ENCODE measurements at regions not wholly inside any gene's neighbourhood (a gene's known extent, or its start where the extent isn't known, plus 50 kb on each side); places are given as distances from the start of the nearest gene placed in this dataset.
A peak's percentile ranks its signal among the peaks of the same experiment; 100 is the strongest.

GRCh38 chr21:39124681-39125251 lies 58.5 kb downstream of the PSMG1 start:
- no peaks in the 10 kb centered on the region for H3K27me3 ChIP-seq (replicated peaks; ENCODE audit: insufficient read depth)
- intact Hi-C loops (cut with DNase I) = no loop called here
- no peaks in the 10 kb centered on the region for H3K9me3 ChIP-seq
- H3K4me3 ChIP-seq = no peak overlapping the region
- 60% methylated on average over 7 of the region's 7 CpGs for WGBS
- H3K4me1 ChIP-seq (replicated peaks) = no peaks in the 10 kb centered on the region
- TF ChIP-seq POLR2A (IDR thresholded peaks at IDR 0.05) = no peak
- TF ChIP-seq POLR2AphosphoS5 (IDR thresholded peaks at IDR 0.05) = no peak
- TF ChIP-seq CTCF (IDR thresholded peaks at IDR 0.05) = no peak
- H3K36me3 ChIP-seq = no peaks in the 10 kb centered on the region
- peak overlapping the region in 1 of 2 donors; percentile 1 for H3K27ac ChIP-seq
- no peak for DNase-seq (ENCODE audit: low spot score)

GRCh38 chr21:39123375-39123774 lies 59.9 kb downstream of the PSMG1 start:
- intact Hi-C loops (cut with DNase I) = no loop called here
- DNase-seq (ENCODE audit: low spot score) = no peak
- no peak overlapping the region for H3K27ac ChIP-seq
- no peak overlapping the region for H3K4me3 ChIP-seq
- no peak for TF ChIP-seq CTCF (IDR thresholded peaks at IDR 0.05)
- no peak for TF ChIP-seq POLR2AphosphoS5 (IDR thresholded peaks at IDR 0.05)
- TF ChIP-seq POLR2A (IDR thresholded peaks at IDR 0.05) = no peak
- no peaks in the 10 kb centered on the region for H3K9me3 ChIP-seq
- H3K27me3 ChIP-seq (replicated peaks; ENCODE audit: insufficient read depth) = no peaks in the 10 kb centered on the region
- H3K36me3 ChIP-seq = no peaks in the 10 kb centered on the region
- no peaks in the 10 kb centered on the region for H3K4me1 ChIP-seq (replicated peaks)

GRCh38 chr21:39121600-39122355 lies 61.5 kb downstream of the PSMG1 start:
- H3K4me1 ChIP-seq (replicated peaks) = no peaks in the 10 kb centered on the region
- DNase-seq (ENCODE audit: low spot score) = no peak
- H3K4me3 ChIP-seq = no peak overlapping the region
- intact Hi-C loops (cut with DNase I) = no loop called here
- TF ChIP-seq CTCF (IDR thresholded peaks at IDR 0.05) = no peak
- TF ChIP-seq POLR2A (IDR thresholded peaks at IDR 0.05) = no peak
- TF ChIP-seq POLR2AphosphoS5 (IDR thresholded peaks at IDR 0.05) = no peak
- H3K9me3 ChIP-seq = no peaks in the 10 kb centered on the region
- WGBS = 89% methylated on average over 7 of the region's 7 CpGs
- no peak overlapping the region for H3K27ac ChIP-seq
- H3K36me3 ChIP-seq = no peaks in the 10 kb centered on the region
- H3K27me3 ChIP-seq (replicated peaks; ENCODE audit: insufficient read depth) = no peaks in the 10 kb centered on the region

- no peak for DNase-seq (ENCODE audit: low spot score)
- TF ChIP-seq POLR2A (IDR thresholded peaks at IDR 0.05) (no peak), POLR2AphosphoS5 (IDR thresholded peaks at IDR 0.05) (no peak), CTCF (IDR thresholded peaks at IDR 0.05) (no peak)
- Histone ChIP-seq H3K9me3 (no peaks in the 10 kb centered on the region), H3K27ac (no peak overlapping the region), H3K4me3 (no peak overlapping the region), H3K36me3 (no peaks in the 10 kb centered on the region), H3K4me1 (replicated peaks) (no peaks in the 10 kb centered on the region), H3K27me3 (replicated peaks; ENCODE audit: insufficient read depth) (no peaks in the 10 kb centered on the region)
- intact Hi-C loops (cut with DNase I) = no loop called here
- WGBS = 80% methylated on average over 10 of the region's 10 CpGs
Observed at GRCh38 chr21:39120876-39121599, 62.2 kb downstream of the PSMG1 start.

Data from prostate gland (tissue), 2 donors.